EL (cell line): ENCODE measurements at regions not wholly inside any gene's neighbourhood (a gene's known extent, or its start where the extent isn't known, plus 50 kb on each side); places are given as distances from the start of the nearest gene placed in this dataset.
A peak's percentile ranks its signal among the peaks of the same experiment; 100 is the strongest.
"Not testable (repeated sequence)": the region's sequence is repeated elsewhere in the genome, so short reads cannot be mapped to it uniquely, and the experiment has no call there.

Source experiments
- DNase-seq: peaks from one replicate; pipeline ENCODE4 v3.0.0-alpha.2; 2016

- no peak for DNase-seq
These were observed 299.1 kb upstream of the PROX1 start for GRCh38 chr1:213688655-213689054.

GRCh38 chr1:213689260-213689659 lies 298.5 kb upstream of the PROX1 start:
- no peak for DNase-seq

- DNase-seq = no peak
These were observed 297.3 kb upstream of the PROX1 start for GRCh38 chr1:213690341-213690917.

GRCh38 chr1:213692321-213692720 lies 295.5 kb upstream of the PROX1 start:
- no peak for DNase-seq

- DNase-seq = no peak
These were observed 293.9 kb upstream of the PROX1 start for GRCh38 chr1:213693864-213694263.

GRCh38 chr1:213697192-213697802 lies 290.5 kb upstream of the PROX1 start:
- DNase-seq = no peak

- no peak for DNase-seq
These were observed 289.6 kb upstream of the PROX1 start for GRCh38 chr1:213698092-213698702.

GRCh38 chr1:213702703-213703102 lies 285.1 kb upstream of the PROX1 start:
- DNase-seq = no peak

- DNase-seq = no peak
These were observed 282.8 kb upstream of the PROX1 start for GRCh38 chr1:213704941-213705340.

- DNase-seq = not testable (repeated sequence)
These were observed 275.8 kb upstream of the PROX1 start for GRCh38 chr1:213711833-213712490.

- no peak for DNase-seq
These were observed 273.1 kb upstream of the PROX1 start for GRCh38 chr1:213714645-213715044.

- DNase-seq = no peak
These were observed 272.6 kb upstream of the PROX1 start for GRCh38 chr1:213715182-213715581.

GRCh38 chr1:213719462-213719861 lies 268.3 kb upstream of the PROX1 start:
- no peak for DNase-seq

GRCh38 chr1:213720032-213720431 lies 267.7 kb upstream of the PROX1 start:
- DNase-seq = no peak

- DNase-seq = no peak
These were observed 264.6 kb upstream of the PROX1 start for GRCh38 chr1:213723187-213723586.

GRCh38 chr1:213724640-213725536 lies 262.9 kb upstream of the PROX1 start:
- peak; percentile 39 for DNase-seq

GRCh38 chr1:213727853-213728592 lies 259.8 kb upstream of the PROX1 start:
- no peak for DNase-seq

GRCh38 chr1:213728593-213729536 lies 258.9 kb upstream of the PROX1 start:
- no peak for DNase-seq

- DNase-seq = no peak
These were observed 254.1 kb upstream of the PROX1 start for GRCh38 chr1:213733705-213734104.

- DNase-seq = no peak
These were observed 250.3 kb upstream of the PROX1 start for GRCh38 chr1:213737398-213738035.

- no peak for DNase-seq
These were observed 249.1 kb upstream of the PROX1 start for GRCh38 chr1:213738658-213739057.
